Neural progenitor cell (in vitro differentiated cells): ENCODE measurements at regions not wholly inside any gene's neighbourhood (a gene's known extent, or its start where the extent isn't known, plus 50 kb on each side); places are given as distances from the start of the nearest gene placed in this dataset.

Experiments
- DNase-seq: peaks from one replicate; pipeline ENCODE4 v3.0.0-alpha.2; 2016; ENCODE audit warnings: low spot score
- H2AFZ ChIP-seq: fragments of 200-600 bp; sonication (generic); replicated peaks from 2 replicates; pipeline ENCODE4 v1.6.1; 2016; ENCODE audit warnings: antibody characterized with exemption
- H3F3A ChIP-seq: fragments of 200-600 bp; sonication (generic); 2 replicates; pipeline ENCODE4 v1.6.1; 2016; ENCODE audit warnings: antibody characterized with exemption, low read depth
- H3K27ac ChIP-seq: fragments of 200-600 bp; sonication (generic); 2 replicates; pipeline ENCODE4 v1.5.1; 2016; ENCODE audit warnings: mild to moderate bottlenecking
- H3K27me3 ChIP-seq: fragments of 200-600 bp; sonication (generic); 2 replicates; pipeline ENCODE4 v1.6.1; 2016; ENCODE audit warnings: mild to moderate bottlenecking, moderate library complexity
- H3K36me3 ChIP-seq: fragments of 200-600 bp; sonication (generic); 2 replicates; pipeline ENCODE4 v1.5.1; 2016
- H3K4me1 ChIP-seq: fragments of 200-600 bp; sonication (generic); 2 replicates; pipeline ENCODE4 v1.6.1; 2016; ENCODE audit warnings: mixed run types
- H3K4me2 ChIP-seq: fragments of 200-600 bp; sonication (generic); 2 replicates; pipeline ENCODE4 v1.6.1; 2016
- H3K4me3 ChIP-seq: fragments of 200-600 bp; sonication (generic); 2 replicates; pipeline ENCODE4 v1.5.1; 2016
- H3K79me2 ChIP-seq: fragments of 200-600 bp; sonication (generic); 2 replicates; pipeline ENCODE4 v1.6.1; 2016; ENCODE audit warnings: low read depth
- H3K9ac ChIP-seq: fragments of 200-600 bp; sonication (generic); 2 replicates; pipeline ENCODE4 v1.6.1; 2016
- H3K9me3 ChIP-seq: fragments of 200-600 bp; sonication (generic); 2 replicates; pipeline ENCODE4 v1.5.1; 2016; ENCODE audit warnings: low read depth
- H4K20me1 ChIP-seq: fragments of 200-600 bp; sonication (generic); 2 replicates; pipeline ENCODE4 v1.6.1; 2016; ENCODE audit warnings: low read depth
- H3K27ac Mint-ChIP-seq: 3 replicates; pipeline ENCODE4 v1.8.0; 2021; ENCODE audit warnings: mixed read lengths
- H3K27me3 Mint-ChIP-seq: 2 replicates; pipeline ENCODE4 v1.8.0; 2022; ENCODE audit warnings: low read depth, mild to moderate bottlenecking, inconsistent platforms, moderate library complexity, mixed read lengths; ENCODE audit not compliant: insufficient read depth
- H3K36me3 Mint-ChIP-seq: 3 replicates; pipeline ENCODE4 v1.8.0; 2021; ENCODE audit warnings: mixed read lengths
- H3K4me1 Mint-ChIP-seq: 3 replicates; pipeline ENCODE4 v1.8.0; 2021; ENCODE audit warnings: mixed read lengths
- H3K4me3 Mint-ChIP-seq: 3 replicates; pipeline ENCODE4 v1.8.0; 2021; ENCODE audit warnings: mild to moderate bottlenecking, moderate library complexity, mixed read lengths
- H3K9me3 Mint-ChIP-seq: 3 replicates; pipeline ENCODE4 v1.8.0; 2020; ENCODE audit warnings: mixed read lengths
- CTCF ChIP-seq: fragments of 200-600 bp; sonication (generic); IDR thresholded peaks from 2 replicates; pipeline ENCODE4 v1.5.1; 2017; ENCODE audit warnings: antibody characterized with exemption, mild to moderate bottlenecking
- EZH2 ChIP-seq: fragments of 200-600 bp; sonication (generic); IDR thresholded peaks from 2 replicates; pipeline ENCODE4 v1.6.1; 2017; ENCODE audit warnings: antibody characterized with exemption, mild to moderate bottlenecking, moderate library complexity
- EZH2phosphoT487 ChIP-seq: fragments of 200-600 bp; sonication (generic); IDR thresholded peaks from 2 replicates; pipeline ENCODE4 v1.6.1; 2017; ENCODE audit warnings: antibody characterized with exemption

- Histone ChIP-seq H3K79me2 (no peaks in the 10 kb centered on the region), H2AFZ (no peak overlapping the region), H3F3A (no peaks in the 10 kb centered on the region), H3K9me3 (no peaks in the 10 kb centered on the region), H3K4me1 (no peaks in the 10 kb centered on the region), H3K27me3 (no peaks in the 10 kb centered on the region), H3K27ac (no peak overlapping the region), H3K36me3 (no peaks in the 10 kb centered on the region), H3K4me2 (no peak overlapping the region), H4K20me1 (no peaks in the 10 kb centered on the region), H3K4me3 (no peak overlapping the region), H3K9ac (no peak overlapping the region)
- no peak for DNase-seq
- Mint-ChIP-seq H3K36me3 (no peaks in the 10 kb centered on the region), H3K27me3 (no peaks in the 10 kb centered on the region), H3K27ac (no peak overlapping the region), H3K4me1 (peaks cover 39% of the 10 kb centered on the region), H3K9me3 (no peaks in the 10 kb centered on the region), H3K4me3 (no peak overlapping the region)
- TF ChIP-seq EZH2, result no peak
- TF ChIP-seq CTCF, result no peak
- no peak for TF ChIP-seq EZH2phosphoT487
Measured at GRCh38 chr6:147868427-147869190, 360.1 kb downstream of the SAMD5 start.

- Mint-ChIP-seq H3K9me3 (peaks cover 1% of the 10 kb centered on the region), H3K36me3 (no peaks in the 10 kb centered on the region), H3K27ac (no peak overlapping the region), H3K4me1 (peaks cover 39% of the 10 kb centered on the region), H3K4me3 (no peak overlapping the region), H3K27me3 (no peaks in the 10 kb centered on the region)
- H3K9ac ChIP-seq, result no peak overlapping the region
- no peaks in the 10 kb centered on the region for H3K79me2 ChIP-seq
- no peak overlapping the region for H3K27ac ChIP-seq
- H2AFZ ChIP-seq, result no peak overlapping the region
- H3K27me3 ChIP-seq, result no peaks in the 10 kb centered on the region
- no peaks in the 10 kb centered on the region for H3K9me3 ChIP-seq
- TF ChIP-seq CTCF (no peak), EZH2phosphoT487 (no peak), EZH2 (no peak)
- H3K4me2 ChIP-seq, result no peak overlapping the region
- H3K4me1 ChIP-seq, result no peaks in the 10 kb centered on the region
- H3F3A ChIP-seq, result no peaks in the 10 kb centered on the region
- H4K20me1 ChIP-seq, result no peaks in the 10 kb centered on the region
- no peak for DNase-seq
- no peaks in the 10 kb centered on the region for H3K36me3 ChIP-seq
- no peak overlapping the region for H3K4me3 ChIP-seq
Measured at GRCh38 chr6:147869201-147869600, 360.7 kb downstream of the SAMD5 start.

GRCh38 chr6:147869869-147870268, 361.4 kb downstream of the SAMD5 start:
- Histone ChIP-seq H3K27me3 (no peaks in the 10 kb centered on the region), H3K4me2 (no peak overlapping the region), H3K4me3 (no peak overlapping the region), H2AFZ (no peak overlapping the region), H3K9ac (no peak overlapping the region), H3F3A (no peaks in the 10 kb centered on the region), H3K79me2 (no peaks in the 10 kb centered on the region), H3K27ac (no peak overlapping the region), H3K9me3 (no peaks in the 10 kb centered on the region), H4K20me1 (no peaks in the 10 kb centered on the region), H3K36me3 (no peaks in the 10 kb centered on the region), H3K4me1 (no peaks in the 10 kb centered on the region)
- Mint-ChIP-seq H3K4me1 (peaks cover 39% of the 10 kb centered on the region), H3K9me3 (peaks cover 3% of the 10 kb centered on the region), H3K27ac (no peak overlapping the region), H3K4me3 (no peak overlapping the region), H3K27me3 (no peaks in the 10 kb centered on the region), H3K36me3 (no peaks in the 10 kb centered on the region)
- no peak for DNase-seq
- TF ChIP-seq CTCF (no peak), EZH2phosphoT487 (no peak), EZH2 (no peak)
